ENCODE measurements at regions not wholly inside any gene's neighbourhood (a gene's known extent, or its start where the extent isn't known, plus 50 kb on each side); places are given as distances from the start of the nearest gene placed in this dataset.

DNA sequence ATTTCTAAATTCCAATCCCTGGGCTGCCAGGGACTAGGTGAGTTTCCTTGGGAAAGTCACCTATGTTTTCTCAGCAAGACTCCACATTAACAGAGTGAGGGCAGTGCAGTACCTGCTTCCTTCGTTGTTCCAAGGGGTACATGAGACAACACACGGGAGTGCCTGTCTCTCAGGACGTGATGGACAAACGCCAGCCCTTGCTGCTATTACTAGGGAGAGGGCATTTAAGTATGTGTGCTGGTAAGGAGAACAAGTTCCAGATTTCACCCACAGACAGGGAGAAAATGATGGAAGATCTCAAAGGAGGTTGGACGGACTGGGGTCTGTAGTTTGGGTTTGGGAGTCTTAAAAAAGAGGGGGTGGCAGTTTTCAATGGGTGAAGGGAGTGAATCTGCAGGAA, 195.7 kb downstream of the HERPUD2 start:
- no peak overlapping the region for H3K9ac ChIP-seq (ENCODE audit: low read depth, low read length, poor library complexity)
- no peak overlapping the region for H4K8ac ChIP-seq (ENCODE audit: low read depth, low read length)
- no peak overlapping the region for H3K4ac ChIP-seq (ENCODE audit: low read length)
- H2BK15ac ChIP-seq (ENCODE audit: low read length) = no peak overlapping the region
- no peak overlapping the region for H2BK12ac ChIP-seq (ENCODE audit: low read length)
- H4K91ac ChIP-seq (ENCODE audit: low read depth, low read length, poor library complexity) = no peak overlapping the region
- no peaks in the 10 kb centered on the region for H3K79me1 ChIP-seq (ENCODE audit: low read depth, low read length)
- no peaks in the 10 kb centered on the region for H3K36me3 ChIP-seq (replicated peaks in 1 of 2; ENCODE audit: control insufficient read depth in 2 of 2, insufficient read depth in 2 of 2, low read length in 2 of 2)
- no peak overlapping the region for H2AK5ac ChIP-seq (ENCODE audit: low read depth, low read length)
- H2BK5ac ChIP-seq (ENCODE audit: low read length) = no peak overlapping the region
- H3K27ac ChIP-seq (replicated peaks; ENCODE audit: low read length) = no peak overlapping the region
- H3K18ac ChIP-seq (ENCODE audit: low read length) = no peak overlapping the region
- no peak overlapping the region for H3K14ac ChIP-seq (ENCODE audit: low read length)
- WGBS, 2 donors (ENCODE audit: extremely low coverage in 2 of 2, insufficient read length in 2 of 2, insufficient replicate concordance in 1 of 2) = no CpG with 5 or more reads among the region's 5 CpGs
- DNase-seq (ENCODE audit: low spot score) = no peak
- no peak overlapping the region for H2BK120ac ChIP-seq (ENCODE audit: low read depth, low read length)
- H3K23ac ChIP-seq (ENCODE audit: low read depth, low read length, poor library complexity) = no peak overlapping the region
- no peaks in the 10 kb centered on the region for H3K4me1 ChIP-seq (ENCODE audit: control insufficient read depth in 2 of 2, insufficient read depth in 1 of 2, low read depth in 1 of 2, low read length in 2 of 2)
- no peak overlapping the region for H2AFZ ChIP-seq (ENCODE audit: low read length)
- H3K4me3 ChIP-seq (ENCODE audit: low read length in 2 of 2) = no peak overlapping the region
- H3K9me3 ChIP-seq (replicated peaks in 1 of 2; ENCODE audit: control insufficient read depth in 2 of 2, insufficient read depth in 1 of 2, low read depth in 1 of 2, low read length in 2 of 2) = peaks cover 0 to 1% of the 10 kb centered on the region in 2 donors
- H3K4me2 ChIP-seq (ENCODE audit: insufficient read depth, low read length, poor library complexity, severe bottlenecking) = no peak overlapping the region
- H3K27me3 ChIP-seq (ENCODE audit: control insufficient read depth in 3 of 3, insufficient read depth in 3 of 3, low read depth in 1 of 3, low read length in 3 of 3) = no peaks in the 10 kb centered on the region

DNA sequence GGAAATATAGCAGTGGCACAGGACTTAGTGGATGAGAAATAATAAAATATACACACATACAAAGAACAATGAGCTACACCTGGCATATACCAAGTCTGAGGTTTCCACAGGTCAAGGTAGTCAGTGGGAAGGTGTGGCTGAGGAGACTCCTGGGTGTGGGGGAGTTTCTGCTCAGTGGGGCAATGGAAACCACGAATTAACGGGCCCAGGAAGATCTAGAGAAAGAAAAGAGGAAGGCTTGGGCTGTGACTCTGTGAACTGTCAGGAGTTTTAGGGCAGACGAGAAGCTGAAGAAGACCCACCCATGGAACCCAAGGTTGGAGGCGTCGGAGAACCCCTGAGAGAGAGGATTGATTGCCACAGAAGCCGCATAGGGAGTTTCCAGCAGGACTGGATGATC, 196.5 kb downstream of the HERPUD2 start:
- no peaks in the 10 kb centered on the region for H3K27me3 ChIP-seq (ENCODE audit: control insufficient read depth in 3 of 3, insufficient read depth in 3 of 3, low read depth in 1 of 3, low read length in 3 of 3)
- H2AK5ac ChIP-seq (ENCODE audit: low read depth, low read length) = no peak overlapping the region
- no peak overlapping the region for H3K9ac ChIP-seq (ENCODE audit: low read depth, low read length, poor library complexity)
- H4K8ac ChIP-seq (ENCODE audit: low read depth, low read length) = no peak overlapping the region
- WGBS, 2 donors (ENCODE audit: extremely low coverage in 2 of 2, insufficient read length in 2 of 2, insufficient replicate concordance in 1 of 2) = no CpG with 5 or more reads among the region's 6 CpGs
- H3K36me3 ChIP-seq (replicated peaks in 1 of 2; ENCODE audit: control insufficient read depth in 2 of 2, insufficient read depth in 2 of 2, low read length in 2 of 2) = no peaks in the 10 kb centered on the region
- H2BK15ac ChIP-seq (ENCODE audit: low read length) = no peak overlapping the region
- no peak overlapping the region for H2BK5ac ChIP-seq (ENCODE audit: low read length)
- peaks cover 0 to 1% of the 10 kb centered on the region in 2 donors for H3K9me3 ChIP-seq (replicated peaks in 1 of 2; ENCODE audit: control insufficient read depth in 2 of 2, insufficient read depth in 1 of 2, low read depth in 1 of 2, low read length in 2 of 2)
- no peaks in the 10 kb centered on the region for H3K4me1 ChIP-seq (ENCODE audit: control insufficient read depth in 2 of 2, insufficient read depth in 1 of 2, low read depth in 1 of 2, low read length in 2 of 2)
- no peak overlapping the region for H2BK120ac ChIP-seq (ENCODE audit: low read depth, low read length)
- H3K18ac ChIP-seq (ENCODE audit: low read length) = no peak overlapping the region
- no peak overlapping the region for H3K4me3 ChIP-seq (ENCODE audit: low read length in 2 of 2)
- no peak overlapping the region for H3K14ac ChIP-seq (ENCODE audit: low read length)
- no peaks in the 10 kb centered on the region for H3K79me1 ChIP-seq (ENCODE audit: low read depth, low read length)
- no peak overlapping the region for H4K91ac ChIP-seq (ENCODE audit: low read depth, low read length, poor library complexity)
- no peak for DNase-seq (ENCODE audit: low spot score)
- no peak overlapping the region for H3K4me2 ChIP-seq (ENCODE audit: insufficient read depth, low read length, poor library complexity, severe bottlenecking)
- no peak overlapping the region for H2AFZ ChIP-seq (ENCODE audit: low read length)
- no peak overlapping the region for H3K4ac ChIP-seq (ENCODE audit: low read length)
- H2BK12ac ChIP-seq (ENCODE audit: low read length) = no peak overlapping the region
- no peak overlapping the region for H3K23ac ChIP-seq (ENCODE audit: low read depth, low read length, poor library complexity)
- no peak overlapping the region for H3K27ac ChIP-seq (replicated peaks; ENCODE audit: low read length)

GRCh38 chr7:35495844-35496243, 199.1 kb downstream of the HERPUD2 start:
- H3K14ac ChIP-seq (ENCODE audit: low read length) = no peak overlapping the region
- H3K27me3 ChIP-seq (ENCODE audit: control insufficient read depth in 3 of 3, insufficient read depth in 3 of 3, low read depth in 1 of 3, low read length in 3 of 3) = no peaks in the 10 kb centered on the region
- H4K91ac ChIP-seq (ENCODE audit: low read depth, low read length, poor library complexity) = no peak overlapping the region
- no peak overlapping the region for H3K18ac ChIP-seq (ENCODE audit: low read length)
- H3K9ac ChIP-seq (ENCODE audit: low read depth, low read length, poor library complexity) = no peak overlapping the region
- H3K36me3 ChIP-seq (replicated peaks in 1 of 2; ENCODE audit: control insufficient read depth in 2 of 2, insufficient read depth in 2 of 2, low read length in 2 of 2) = no peaks in the 10 kb centered on the region
- no peak overlapping the region for H2BK12ac ChIP-seq (ENCODE audit: low read length)
- no peak overlapping the region for H3K4me2 ChIP-seq (ENCODE audit: insufficient read depth, low read length, poor library complexity, severe bottlenecking)
- no peak overlapping the region for H4K8ac ChIP-seq (ENCODE audit: low read depth, low read length)
- no peak overlapping the region for H3K23ac ChIP-seq (ENCODE audit: low read depth, low read length, poor library complexity)
- no peak overlapping the region for H3K4me3 ChIP-seq (ENCODE audit: low read length in 2 of 2)
- no CpG with 5 or more reads among the region's 3 CpGs for whole genome bisulfite sequencing, 2 donors (ENCODE audit: extremely low coverage in 2 of 2, insufficient read length in 2 of 2, insufficient replicate concordance in 1 of 2)
- H2BK120ac ChIP-seq (ENCODE audit: low read depth, low read length) = no peak overlapping the region
- H2BK5ac ChIP-seq (ENCODE audit: low read length) = no peak overlapping the region
- H3K9me3 ChIP-seq (replicated peaks in 1 of 2; ENCODE audit: control insufficient read depth in 2 of 2, insufficient read depth in 1 of 2, low read depth in 1 of 2, low read length in 2 of 2) = peaks cover 0 to 1% of the 10 kb centered on the region in 2 donors
- no peak overlapping the region for H2BK15ac ChIP-seq (ENCODE audit: low read length)
- H3K27ac ChIP-seq (replicated peaks; ENCODE audit: low read length) = no peak overlapping the region
- no peak overlapping the region for H2AFZ ChIP-seq (ENCODE audit: low read length)
- no peaks in the 10 kb centered on the region for H3K79me1 ChIP-seq (ENCODE audit: low read depth, low read length)
- H3K4me1 ChIP-seq (ENCODE audit: control insufficient read depth in 2 of 2, insufficient read depth in 1 of 2, low read depth in 1 of 2, low read length in 2 of 2) = peaks cover 0 to 3% of the 10 kb centered on the region in 2 donors
- no peak for DNase-seq (ENCODE audit: low spot score)
- no peak overlapping the region for H2AK5ac ChIP-seq (ENCODE audit: low read depth, low read length)
- H3K4ac ChIP-seq (ENCODE audit: low read length) = no peak overlapping the region

- no peak overlapping the region for H3K4me3 ChIP-seq (ENCODE audit: low read length in 2 of 2)
- no peak overlapping the region for H3K14ac ChIP-seq (ENCODE audit: low read length)
Observed at GRCh38 chr7:35495377-35495776, 199.6 kb downstream of the HERPUD2 start.

More at GRCh38 chr7:35495377-35495776, 199.6 kb downstream of the HERPUD2 start:
- H3K27ac ChIP-seq (replicated peaks; ENCODE audit: low read length) = no peak overlapping the region
- no peak overlapping the region for H3K4ac ChIP-seq (ENCODE audit: low read length)
- H3K27me3 ChIP-seq (ENCODE audit: control insufficient read depth in 3 of 3, insufficient read depth in 3 of 3, low read depth in 1 of 3, low read length in 3 of 3) = no peaks in the 10 kb centered on the region
- no peak overlapping the region for H2BK5ac ChIP-seq (ENCODE audit: low read length)
- no peak overlapping the region for H3K23ac ChIP-seq (ENCODE audit: low read depth, low read length, poor library complexity)
- no peaks in the 10 kb centered on the region for H3K79me1 ChIP-seq (ENCODE audit: low read depth, low read length)
- no peak overlapping the region for H2AFZ ChIP-seq (ENCODE audit: low read length)
- H3K36me3 ChIP-seq (replicated peaks in 1 of 2; ENCODE audit: control insufficient read depth in 2 of 2, insufficient read depth in 2 of 2, low read length in 2 of 2) = no peaks in the 10 kb centered on the region
- no CpG with 5 or more reads among the region's 2 CpGs for WGBS, 2 donors (ENCODE audit: extremely low coverage in 2 of 2, insufficient read length in 2 of 2, insufficient replicate concordance in 1 of 2)
- H2BK15ac ChIP-seq (ENCODE audit: low read length) = no peak overlapping the region
- H3K18ac ChIP-seq (ENCODE audit: low read length) = no peak overlapping the region
- H3K9ac ChIP-seq (ENCODE audit: low read depth, low read length, poor library complexity) = no peak overlapping the region
- no peak overlapping the region for H2BK120ac ChIP-seq (ENCODE audit: low read depth, low read length)
- no peak overlapping the region for H4K8ac ChIP-seq (ENCODE audit: low read depth, low read length)
- peaks cover 0 to 1% of the 10 kb centered on the region in 2 donors for H3K9me3 ChIP-seq (replicated peaks in 1 of 2; ENCODE audit: control insufficient read depth in 2 of 2, insufficient read depth in 1 of 2, low read depth in 1 of 2, low read length in 2 of 2)
- H3K4me2 ChIP-seq (ENCODE audit: insufficient read depth, low read length, poor library complexity, severe bottlenecking) = no peak overlapping the region
- H2AK5ac ChIP-seq (ENCODE audit: low read depth, low read length) = no peak overlapping the region
- no peak overlapping the region for H2BK12ac ChIP-seq (ENCODE audit: low read length)
- no peak overlapping the region for H4K91ac ChIP-seq (ENCODE audit: low read depth, low read length, poor library complexity)
- no peak for DNase-seq (ENCODE audit: low spot score)
- peaks cover 0 to 3% of the 10 kb centered on the region in 2 donors for H3K4me1 ChIP-seq (ENCODE audit: control insufficient read depth in 2 of 2, insufficient read depth in 1 of 2, low read depth in 1 of 2, low read length in 2 of 2)

All from neuronal stem cell (in vitro differentiated cells).